Activated naive CD8-positive, alpha-beta T cell treated with anti-CD3 and anti-CD28 coated beads, Interleukin-2, amount 50 U/mL, for 24 hours (primary cell): ENCODE measurements at regions not wholly inside any gene's neighbourhood (a gene's known extent, or its start where the extent isn't known, plus 50 kb on each side); places are given as distances from the start of the nearest gene placed in this dataset.

Experiments
- ATAC-seq: fragments of 150-1000 bp; cut with Tn5 transposase; one replicate; pipeline ENCODE4 v1.10.0; 2021
- DNase-seq: peaks from one replicate; pipeline ENCODE4 v3.0.0; 2021
- H3K27ac Mint-ChIP-seq: one replicate; pipeline ENCODE4 v1.8.0; 2021; ENCODE audit warnings: mild to moderate bottlenecking, mixed read lengths
- H3K27me3 Mint-ChIP-seq: one replicate; pipeline ENCODE4 v1.8.0; 2021; ENCODE audit warnings: mixed read lengths
- H3K36me3 Mint-ChIP-seq: one replicate; pipeline ENCODE4 v1.8.0; 2021; ENCODE audit warnings: low read depth, mixed read lengths
- H3K4me1 Mint-ChIP-seq: one replicate; pipeline ENCODE4 v1.8.0; 2021; ENCODE audit warnings: mixed read lengths
- H3K4me3 Mint-ChIP-seq: one replicate; pipeline ENCODE4 v1.8.0; 2021; ENCODE audit warnings: mild to moderate bottlenecking, moderate library complexity, mixed read lengths
- H3K9me3 Mint-ChIP-seq: one replicate; pipeline ENCODE4 v1.8.0; 2021; ENCODE audit warnings: mixed read lengths

GRCh38 chr1:200237066-200237465, 172.8 kb downstream of the ZNF281 start:
- peaks cover 6% of the 10 kb centered on the region for H3K4me1 Mint-ChIP-seq
- H3K36me3 Mint-ChIP-seq: no peaks in the 10 kb centered on the region
- no peak for ATAC-seq
- no peak for DNase-seq
- H3K27ac Mint-ChIP-seq: no peak overlapping the region
- H3K9me3 Mint-ChIP-seq: no peaks in the 10 kb centered on the region
- peaks cover 10% of the 10 kb centered on the region for H3K27me3 Mint-ChIP-seq
- no peak overlapping the region for H3K4me3 Mint-ChIP-seq

- Mint-ChIP-seq H3K9me3 (no peaks in the 10 kb centered on the region), H3K27ac (no peak overlapping the region), H3K27me3 (peaks cover 10% of the 10 kb centered on the region), H3K36me3 (no peaks in the 10 kb centered on the region), H3K4me1 (no peaks in the 10 kb centered on the region), H3K4me3 (no peak overlapping the region)
- no peak for ATAC-seq
- no peak for DNase-seq
These were observed 174.9 kb downstream of the ZNF281 start for GRCh38 chr1:200234938-200235337.

- Mint-ChIP-seq H3K4me3 (no peak overlapping the region), H3K36me3 (no peaks in the 10 kb centered on the region), H3K9me3 (no peaks in the 10 kb centered on the region), H3K4me1 (no peaks in the 10 kb centered on the region), H3K27ac (no peak overlapping the region), H3K27me3 (peaks cover 11% of the 10 kb centered on the region)
- no peak for ATAC-seq
- no peak for DNase-seq
These were observed 176.4 kb downstream of the ZNF281 start for GRCh38 chr1:200233393-200233792.

- no peak for DNase-seq
- peaks cover 2% of the 10 kb centered on the region for H3K4me1 Mint-ChIP-seq
These were observed 178.0 kb downstream of the ZNF281 start for GRCh38 chr1:200231787-200232231.

GRCh38 chr1:200230671-200231070, 179.2 kb downstream of the ZNF281 start:
- Mint-ChIP-seq H3K4me1 (peaks cover 10% of the 10 kb centered on the region), H3K9me3 (no peaks in the 10 kb centered on the region), H3K27me3 (peaks cover 8% of the 10 kb centered on the region), H3K36me3 (no peaks in the 10 kb centered on the region), H3K27ac (no peak overlapping the region), H3K4me3 (no peak overlapping the region)
- no peak for ATAC-seq
- no peak for DNase-seq

More at GRCh38 chr1:200231787-200232231, 178.0 kb downstream of the ZNF281 start:
- no peak overlapping the region for H3K27ac Mint-ChIP-seq
- no peaks in the 10 kb centered on the region for H3K9me3 Mint-ChIP-seq
- ATAC-seq: no peak
- H3K27me3 Mint-ChIP-seq: peaks cover 8% of the 10 kb centered on the region
- H3K36me3 Mint-ChIP-seq: no peaks in the 10 kb centered on the region
- H3K4me3 Mint-ChIP-seq: no peak overlapping the region

GRCh38 chr1:200228486-200228885, 181.3 kb downstream of the ZNF281 start:
- DNase-seq: no peak
- H3K27ac Mint-ChIP-seq: no peak overlapping the region
- no peaks in the 10 kb centered on the region for H3K36me3 Mint-ChIP-seq

GRCh38 chr1:200228081-200228480, 181.8 kb downstream of the ZNF281 start:
- Mint-ChIP-seq H3K27me3 (peaks cover 10% of the 10 kb centered on the region), H3K4me1 (peaks cover 10% of the 10 kb centered on the region), H3K4me3 (no peak overlapping the region), H3K27ac (no peak overlapping the region), H3K36me3 (no peaks in the 10 kb centered on the region), H3K9me3 (no peaks in the 10 kb centered on the region)
- DNase-seq: no peak
- ATAC-seq: no peak

More at GRCh38 chr1:200228486-200228885, 181.3 kb downstream of the ZNF281 start:
- Mint-ChIP-seq H3K9me3 (no peaks in the 10 kb centered on the region), H3K4me3 (no peak overlapping the region), H3K27me3 (peaks cover 10% of the 10 kb centered on the region), H3K4me1 (peaks cover 10% of the 10 kb centered on the region)
- ATAC-seq: no peak
